VCaP (cell line): ENCODE measurements at regions not wholly inside any gene's neighbourhood (a gene's known extent, or its start where the extent isn't known, plus 50 kb on each side); places are given as distances from the start of the nearest gene placed in this dataset.

ENCODE experiments used
- H3K27ac ChIP-seq: fragments of 450-650 bp; 2 replicates; pipeline ENCODE4 v1.5.1; 2017
- TF ChIP-seq, protein P1 (sequence below): fragments of 450-650 bp; conservative IDR thresholded peaks from 2 replicates; pipeline ENCODE4 v1.5.1; 2017; ENCODE audit warnings: mild to moderate bottlenecking, moderate library complexity

DNA sequence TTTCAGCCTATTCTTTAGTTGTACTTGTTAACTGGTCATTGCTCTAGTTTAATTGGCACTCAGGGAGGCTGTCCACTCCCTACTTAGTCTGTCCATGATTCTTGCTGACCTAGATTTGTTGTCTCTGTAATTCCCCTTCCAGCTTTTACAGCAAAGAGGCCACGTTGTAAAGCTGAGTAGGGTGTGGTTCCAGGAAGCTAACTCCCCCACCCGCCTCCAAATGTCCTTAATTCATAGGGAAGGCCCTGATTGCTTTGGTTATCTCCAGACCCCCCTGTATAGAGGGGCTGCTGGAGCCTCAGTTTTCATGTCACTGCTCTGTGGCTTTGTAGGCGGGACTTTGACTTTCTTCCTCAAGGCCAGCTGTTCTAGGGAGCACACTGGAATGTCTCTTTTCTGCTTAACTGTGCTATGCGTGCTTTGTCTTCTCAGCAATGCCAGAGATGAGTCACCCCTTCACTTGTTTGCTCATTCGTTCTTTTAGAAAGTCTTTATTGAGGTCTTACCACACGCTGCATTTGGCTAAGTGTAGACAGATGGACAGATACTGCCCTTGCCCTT is 175.1 kb upstream of the JAG1 start:
- no peak overlapping the region for H3K27ac ChIP-seq
- TF ChIP-seq, protein P1, sequence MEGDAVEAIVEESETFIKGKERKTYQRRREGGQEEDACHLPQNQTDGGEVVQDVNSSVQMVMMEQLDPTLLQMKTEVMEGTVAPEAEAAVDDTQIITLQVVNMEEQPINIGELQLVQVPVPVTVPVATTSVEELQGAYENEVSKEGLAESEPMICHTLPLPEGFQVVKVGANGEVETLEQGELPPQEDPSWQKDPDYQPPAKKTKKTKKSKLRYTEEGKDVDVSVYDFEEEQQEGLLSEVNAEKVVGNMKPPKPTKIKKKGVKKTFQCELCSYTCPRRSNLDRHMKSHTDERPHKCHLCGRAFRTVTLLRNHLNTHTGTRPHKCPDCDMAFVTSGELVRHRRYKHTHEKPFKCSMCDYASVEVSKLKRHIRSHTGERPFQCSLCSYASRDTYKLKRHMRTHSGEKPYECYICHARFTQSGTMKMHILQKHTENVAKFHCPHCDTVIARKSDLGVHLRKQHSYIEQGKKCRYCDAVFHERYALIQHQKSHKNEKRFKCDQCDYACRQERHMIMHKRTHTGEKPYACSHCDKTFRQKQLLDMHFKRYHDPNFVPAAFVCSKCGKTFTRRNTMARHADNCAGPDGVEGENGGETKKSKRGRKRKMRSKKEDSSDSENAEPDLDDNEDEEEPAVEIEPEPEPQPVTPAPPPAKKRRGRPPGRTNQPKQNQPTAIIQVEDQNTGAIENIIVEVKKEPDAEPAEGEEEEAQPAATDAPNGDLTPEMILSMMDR = no peak

DNA sequence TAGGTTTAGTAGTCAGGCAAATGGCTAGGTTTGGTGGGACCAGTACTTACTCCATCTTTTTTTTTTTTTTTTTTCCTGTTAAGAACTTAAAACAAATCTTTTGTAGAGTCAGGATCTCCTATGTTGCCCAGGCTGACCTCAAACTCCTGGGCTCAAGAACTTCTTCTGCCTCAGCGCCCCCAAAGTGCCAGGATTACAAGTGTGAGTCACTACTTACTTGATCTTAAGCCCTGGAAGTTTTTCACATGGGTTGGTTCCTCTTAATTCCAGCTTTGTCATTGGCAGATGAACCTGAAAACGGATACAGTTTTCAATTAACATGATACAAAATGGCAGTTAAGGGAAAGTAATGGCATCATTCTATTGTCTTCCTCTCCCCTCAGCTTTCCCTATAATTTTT is 179.4 kb upstream of the JAG1 start:
- no peak overlapping the region for H3K27ac ChIP-seq

DNA sequence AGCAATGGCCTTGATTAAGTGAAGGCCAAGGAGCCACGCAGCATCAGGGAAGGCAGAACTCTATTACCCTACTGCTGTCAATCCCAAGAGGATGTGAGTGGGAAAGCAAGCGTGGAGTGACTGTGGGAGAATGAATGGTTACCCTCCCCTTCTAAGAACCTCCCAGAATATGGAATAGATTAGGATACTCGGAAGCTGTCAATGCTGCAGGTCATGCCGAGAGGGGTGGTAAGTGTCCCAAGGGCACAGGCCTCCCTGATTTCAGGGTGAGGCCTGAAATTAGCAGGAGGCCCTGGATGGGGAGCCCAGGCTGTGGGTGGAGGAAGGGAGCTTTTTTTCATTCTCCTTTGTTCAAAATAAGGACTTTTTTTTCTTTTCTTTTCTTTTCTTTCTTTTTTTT is 179.9 kb upstream of the JAG1 start:
- TF ChIP-seq, protein P1 = no peak
- H3K27ac ChIP-seq = no peak overlapping the region

More for the DNA sequence above, 179.4 kb upstream of the JAG1 start:
- TF ChIP-seq, protein P1 = no peak

DNA sequence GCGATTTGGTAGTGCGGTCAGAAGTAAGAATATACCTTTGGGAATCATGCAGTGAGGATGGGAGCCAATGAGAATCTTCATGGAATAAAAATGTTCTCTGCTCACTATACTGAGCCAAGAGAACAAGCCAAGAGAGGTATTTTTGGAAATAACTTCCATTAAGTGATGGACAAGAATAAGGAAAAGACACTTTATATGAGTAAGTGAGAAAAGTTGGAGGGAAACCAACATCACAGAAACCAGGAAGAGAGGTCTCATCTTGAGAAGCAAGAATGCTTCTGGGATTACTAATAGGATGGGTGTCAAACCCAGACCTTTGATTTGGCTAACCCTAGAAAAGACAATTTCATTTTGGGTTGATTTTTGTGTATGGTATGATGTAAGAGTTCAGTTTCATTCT is 181.2 kb upstream of the JAG1 start:
- no peak overlapping the region for H3K27ac ChIP-seq
- TF ChIP-seq, protein P1 = no peak

DNA sequence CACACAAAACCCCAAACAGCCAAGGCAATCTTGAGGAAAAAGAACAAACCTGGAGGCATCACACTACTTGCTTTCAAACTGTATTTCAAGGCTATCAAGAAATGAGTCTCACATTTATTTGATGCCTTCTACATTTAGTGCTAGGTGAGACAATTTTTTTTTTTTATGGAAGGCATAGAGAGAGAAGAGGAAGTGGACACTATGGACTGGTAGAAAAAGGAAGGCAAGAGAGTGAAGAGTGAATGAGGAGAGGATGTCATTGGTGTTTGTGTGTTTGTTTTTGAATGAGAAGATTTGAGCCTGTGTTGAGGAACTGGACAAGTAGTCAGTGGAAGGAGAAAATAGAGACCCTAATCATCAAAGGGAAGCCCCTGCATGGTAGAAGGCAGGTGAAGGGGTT is 182.0 kb upstream of the JAG1 start:
- TF ChIP-seq, protein P1 = no peak
- no peak overlapping the region for H3K27ac ChIP-seq

DNA sequence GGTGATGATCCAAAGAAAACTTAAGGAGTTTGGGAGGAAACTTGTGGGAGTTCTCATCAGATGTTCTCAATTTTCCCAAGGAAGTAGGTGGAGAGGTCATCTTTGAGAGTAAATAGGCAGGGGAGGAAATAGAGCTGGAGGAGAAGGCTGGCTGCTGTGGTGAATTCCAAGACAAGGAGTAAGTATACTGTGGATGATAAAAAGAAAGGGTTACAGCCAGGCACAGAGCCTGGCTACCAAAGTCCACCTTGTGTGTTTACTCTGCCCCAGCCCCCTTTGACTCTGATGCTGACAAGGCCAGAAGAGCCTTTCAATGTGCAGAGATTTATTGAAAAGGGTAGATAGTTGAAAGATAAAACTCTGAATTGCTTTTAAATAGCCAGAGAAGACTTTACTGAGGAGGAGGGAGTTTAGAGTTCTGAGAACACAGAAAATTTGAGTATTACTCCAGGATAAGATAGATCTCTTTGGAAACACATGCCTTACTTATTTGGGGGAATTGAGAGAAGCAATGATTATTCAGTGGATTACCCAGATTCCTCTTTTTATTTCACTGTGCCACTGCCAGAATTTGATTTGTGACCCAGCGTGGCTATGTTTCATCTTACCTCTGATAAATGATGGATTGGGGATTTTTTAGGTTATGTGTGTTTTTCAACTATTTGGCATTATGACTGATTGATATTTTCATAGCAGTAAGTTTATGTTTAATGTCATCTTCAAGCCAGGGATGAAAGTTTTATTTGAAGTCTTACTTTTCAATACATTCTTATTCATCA is 182.6 kb upstream of the JAG1 start:
- TF ChIP-seq, protein P1 = no peak
- H3K27ac ChIP-seq = no peak overlapping the region

DNA sequence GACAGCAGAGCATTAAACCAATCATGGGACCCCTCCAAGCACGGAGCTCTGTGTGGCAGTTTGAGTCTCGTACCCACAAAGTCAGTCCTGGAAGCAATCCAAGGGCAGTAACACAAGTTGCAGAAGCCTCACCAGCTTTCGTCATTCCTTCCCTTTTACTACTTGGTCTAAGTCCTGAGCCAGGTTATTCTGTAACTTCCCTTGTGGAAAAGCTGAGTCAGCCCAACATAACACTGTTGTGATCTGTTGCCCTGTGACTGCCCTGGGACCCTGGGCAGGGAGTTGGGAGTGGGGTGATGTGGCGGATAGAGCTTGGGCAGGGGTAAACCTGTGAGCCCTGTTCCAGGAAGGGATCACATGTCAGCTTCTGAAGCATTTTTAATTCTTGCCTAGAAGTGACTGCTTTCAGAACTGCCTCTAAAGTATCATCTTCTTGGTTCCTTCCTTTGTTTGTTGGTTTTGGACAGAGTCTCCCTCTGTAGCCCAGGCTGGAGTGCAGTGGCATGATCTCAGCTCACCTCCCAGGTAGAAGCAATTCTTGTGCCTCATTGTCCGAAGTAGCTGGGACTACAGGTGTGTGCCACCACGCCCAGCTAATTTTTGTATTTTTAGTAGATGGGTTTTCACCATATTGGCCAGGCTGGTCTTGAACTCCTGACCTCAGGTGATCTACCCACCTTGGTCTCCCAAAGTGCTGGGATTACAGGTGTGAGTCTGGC is 183.7 kb upstream of the JAG1 start:
- H3K27ac ChIP-seq = no peak overlapping the region
- TF ChIP-seq, protein P1 = no peak
